HuH-7.5 (cell line): ENCODE measurements at regions not wholly inside any gene's neighbourhood (a gene's known extent, or its start where the extent isn't known, plus 50 kb on each side); places are given as distances from the start of the nearest gene placed in this dataset.

Source experiments
- DNase-seq: peaks from one replicate; pipeline ENCODE4 v3.0.0; 2011; ENCODE audit warnings: low spot score

DNA sequence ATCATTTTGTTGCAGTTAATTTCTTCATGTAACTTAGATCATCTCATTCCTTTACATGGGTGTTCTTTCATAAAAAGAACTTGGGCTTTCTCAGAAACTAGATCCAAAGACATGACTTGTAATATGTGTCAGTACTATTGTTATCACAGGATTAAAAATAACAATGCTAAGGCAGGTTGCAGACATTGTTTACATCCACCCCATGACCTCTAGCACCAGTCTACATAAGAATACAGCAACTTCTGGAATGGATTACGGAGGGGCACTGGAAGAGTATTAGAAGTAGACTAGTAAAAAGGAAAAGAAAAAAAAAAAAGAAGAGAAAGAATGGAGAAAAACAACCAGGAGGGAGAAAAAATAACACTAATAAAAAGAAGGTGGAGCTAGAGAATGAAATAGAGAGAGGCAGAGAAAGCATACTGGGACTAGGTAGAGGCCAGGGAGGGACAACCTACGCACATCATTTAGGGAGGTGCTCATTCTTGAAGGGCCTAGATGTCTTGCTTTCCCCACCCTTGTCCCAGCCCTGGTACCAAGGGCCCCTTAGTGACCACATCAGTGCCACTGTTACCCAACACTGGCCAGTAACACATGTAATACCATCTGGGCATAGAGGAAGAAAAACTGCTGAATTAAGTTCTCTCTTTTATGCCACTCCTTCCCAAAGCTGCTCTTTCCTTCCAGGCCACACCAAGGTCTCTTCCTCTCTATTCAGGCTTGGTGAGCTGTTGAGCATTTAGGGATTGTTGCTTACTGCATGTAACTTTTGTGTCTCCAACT, 70.6 kb upstream of the KLF7 start:
- DNase-seq = no peak

DNA sequence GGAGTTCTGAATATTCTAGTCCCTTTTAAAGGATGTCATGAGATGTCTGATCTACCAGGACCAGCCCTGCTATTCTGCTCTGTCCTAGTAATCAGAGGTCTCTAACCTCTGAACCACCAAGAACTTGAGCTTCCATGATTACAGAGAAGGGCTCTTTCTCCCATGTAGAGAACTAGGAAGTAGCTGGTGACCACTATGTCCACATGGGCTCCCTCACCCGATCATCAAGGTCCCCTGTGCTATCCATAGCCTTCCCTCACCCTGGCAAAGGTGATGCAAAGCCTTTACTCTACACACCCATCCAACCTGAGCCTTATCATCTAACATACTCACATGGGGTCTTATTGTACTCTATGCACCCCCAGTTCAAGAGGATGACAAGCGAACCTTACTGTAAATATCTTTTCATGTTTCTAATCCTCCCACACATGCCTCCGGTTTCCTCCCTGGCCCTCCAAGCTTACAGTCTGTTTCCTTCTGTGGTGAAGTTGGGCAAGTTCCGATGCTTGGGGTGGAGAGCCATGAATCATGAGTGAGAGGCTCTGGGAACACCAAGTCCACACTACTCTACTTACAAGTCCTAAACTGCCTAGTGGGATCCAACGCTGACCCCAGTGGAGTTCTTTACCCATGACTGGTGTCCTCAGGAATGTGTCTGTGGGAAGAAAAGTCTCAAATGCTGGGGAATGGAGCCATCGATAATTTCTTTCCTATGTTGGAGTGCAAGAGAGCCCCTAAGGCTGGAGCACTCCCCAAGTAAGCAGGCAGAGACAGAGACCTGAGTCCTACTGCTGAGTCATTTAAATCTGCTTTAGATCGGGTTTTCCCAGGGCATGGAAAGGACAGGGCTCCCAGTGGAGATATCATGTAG, 73.3 kb upstream of the KLF7 start:
- no peak for DNase-seq

DNA sequence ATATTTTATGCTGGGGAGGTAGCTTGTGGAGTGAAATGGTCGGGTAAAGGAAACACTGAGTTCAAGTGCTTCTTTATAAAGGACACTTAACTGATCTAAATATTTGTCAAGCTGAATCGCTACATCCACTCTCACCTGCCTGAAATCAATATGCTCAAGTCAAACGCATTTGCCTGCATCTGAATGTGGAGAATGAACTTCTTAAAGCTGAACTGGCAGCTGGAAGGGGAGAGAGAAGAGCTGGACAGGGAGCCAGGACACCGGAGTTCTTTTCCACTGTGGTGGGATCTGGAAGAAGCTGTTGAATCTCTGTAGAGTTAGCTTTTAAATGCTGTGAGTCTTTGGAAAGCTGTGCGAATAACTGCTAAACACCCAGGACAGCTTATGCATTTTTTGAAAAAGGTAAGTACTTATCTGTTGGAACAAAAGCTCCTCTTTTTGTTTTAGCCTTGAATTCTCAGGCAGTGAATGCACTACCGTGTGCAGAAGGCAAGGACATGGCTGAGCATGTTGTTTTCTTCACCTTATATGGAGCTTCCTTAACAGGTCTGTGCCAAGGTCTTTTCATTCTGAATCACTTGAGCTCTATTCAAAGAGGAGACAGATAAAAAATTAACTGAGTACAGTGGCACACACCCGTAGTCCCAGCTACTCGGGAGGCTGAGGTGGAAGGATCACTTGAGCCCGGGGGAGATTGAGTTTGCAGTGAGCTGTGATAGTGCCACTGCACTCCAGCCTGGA, 74.2 kb upstream of the KLF7 start:
- no peak for DNase-seq

DNA sequence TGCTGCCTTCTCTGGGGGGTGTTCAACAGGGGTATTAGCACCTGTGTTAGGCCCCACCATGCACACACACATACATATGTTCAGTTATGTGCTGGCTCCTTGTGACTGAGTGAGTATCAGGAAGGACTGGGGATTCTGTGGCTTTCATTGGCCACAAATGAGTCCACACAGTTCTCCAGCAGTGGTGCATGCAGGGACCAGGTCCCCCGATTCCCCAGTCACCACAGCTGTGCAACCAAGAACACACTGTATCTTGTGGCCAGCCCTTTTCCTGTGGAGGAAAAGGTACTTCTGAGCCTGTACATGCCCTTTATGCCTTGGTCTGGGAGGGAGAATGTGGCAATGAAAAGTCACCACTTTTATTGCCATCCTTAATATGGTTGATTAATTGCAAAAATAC, 74.9 kb upstream of the KLF7 start:
- no peak for DNase-seq

DNA sequence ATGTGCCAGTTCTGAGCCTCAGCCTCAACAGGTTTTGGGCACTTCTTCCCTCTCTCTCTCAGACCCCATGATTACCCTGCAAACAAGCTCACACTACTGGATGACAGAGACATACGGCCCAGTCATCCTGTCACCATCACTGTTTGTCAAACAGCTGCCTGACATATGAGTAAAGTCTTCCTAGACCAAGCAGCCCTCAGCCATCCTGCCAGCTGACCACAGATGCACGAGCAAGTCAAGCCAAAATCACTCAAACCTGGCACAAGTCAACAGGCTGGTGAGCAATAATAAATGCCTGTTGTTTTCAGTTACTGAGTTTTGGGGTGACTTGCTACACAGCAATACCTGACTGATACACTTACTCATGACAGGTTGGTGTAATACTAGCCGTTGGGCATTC, 75.5 kb upstream of the KLF7 start:
- no peak for DNase-seq

GRCh38 chr2:207243601-207244000, 77.9 kb upstream of the KLF7 start:
- no peak for DNase-seq

- DNase-seq = no peak
These were observed 79.5 kb upstream of the KLF7 start for GRCh38 chr2:207244971-207245925.

DNA sequence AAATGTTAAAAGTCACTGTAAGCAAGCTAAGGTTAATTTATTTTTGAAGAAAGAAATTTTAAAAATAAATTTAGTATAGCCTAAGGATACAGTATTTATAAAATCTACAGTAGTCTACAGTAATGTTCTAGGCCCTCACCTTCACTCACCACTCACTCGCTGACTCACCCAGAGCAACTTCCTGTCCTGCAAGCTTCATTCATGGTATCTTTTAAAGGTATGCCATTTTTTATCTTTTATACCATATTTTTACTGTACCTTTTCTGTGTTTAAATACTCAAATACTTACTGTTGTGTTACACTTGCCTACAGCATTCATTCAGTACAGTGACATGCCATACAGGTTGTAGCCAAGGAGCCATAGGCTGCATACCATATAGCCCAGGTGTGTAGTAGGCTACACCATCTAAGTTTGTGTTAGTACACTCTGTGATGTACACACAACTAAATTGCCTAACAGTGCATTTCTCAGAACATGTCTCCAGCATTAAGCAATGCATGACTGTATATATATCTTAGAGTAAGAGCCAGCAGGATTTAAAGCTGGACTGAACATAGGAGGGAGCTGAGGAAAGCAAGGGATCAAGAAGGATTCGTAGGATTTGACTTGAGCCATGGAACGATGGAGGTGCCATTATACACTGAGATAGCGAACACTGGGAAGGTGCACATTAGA, 83.1 kb upstream of the KLF7 start:
- no peak for DNase-seq

DNA sequence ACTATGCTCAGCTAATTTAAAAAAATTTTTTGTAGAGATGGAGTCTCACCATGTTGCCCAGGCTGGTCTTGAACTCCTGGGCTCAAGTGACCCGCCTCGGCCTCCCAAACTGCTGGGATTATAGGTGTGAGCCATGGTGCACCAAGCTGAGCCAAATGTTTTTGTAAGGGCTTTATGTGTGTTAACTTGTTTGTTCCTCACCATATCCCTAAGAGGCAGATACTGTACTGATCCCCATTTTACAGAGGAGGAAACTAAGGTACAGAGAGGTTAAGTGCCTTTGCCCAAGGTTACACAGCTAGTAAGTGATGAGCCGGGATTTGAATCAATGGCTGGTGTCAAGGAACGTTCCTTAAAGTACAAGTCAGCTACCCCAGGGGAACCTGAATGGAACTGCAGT, 85.3 kb upstream of the KLF7 start:
- DNase-seq = no peak

DNA sequence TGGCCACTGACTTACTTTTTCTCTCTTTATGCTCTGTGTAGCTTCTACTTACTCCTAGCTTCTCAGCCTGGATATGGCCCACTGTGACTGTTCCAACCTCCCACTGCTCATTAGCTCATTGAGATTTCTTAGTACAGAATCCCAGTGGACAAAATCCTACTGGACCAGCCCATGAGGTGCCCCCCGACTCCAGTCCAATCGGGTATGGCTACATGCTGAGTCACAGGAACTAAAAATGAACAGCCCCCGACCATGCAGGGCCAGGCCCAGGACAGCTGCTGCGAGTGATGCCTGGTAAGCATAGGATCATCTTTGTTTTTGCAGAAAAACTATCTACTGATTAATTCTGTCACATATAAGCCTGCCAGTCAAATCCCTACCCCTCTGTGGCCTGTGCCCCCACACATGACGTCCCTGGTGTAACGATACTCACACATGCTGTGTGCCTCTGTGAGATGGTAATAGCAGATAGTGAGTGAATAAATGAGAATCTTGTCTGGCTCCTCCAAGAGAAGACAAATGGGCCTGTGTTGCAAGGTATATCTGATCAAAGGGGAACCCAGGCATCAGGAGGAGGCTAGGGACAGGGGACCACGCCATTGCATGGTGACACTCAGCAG, 85.9 kb upstream of the KLF7 start:
- DNase-seq = no peak

DNA sequence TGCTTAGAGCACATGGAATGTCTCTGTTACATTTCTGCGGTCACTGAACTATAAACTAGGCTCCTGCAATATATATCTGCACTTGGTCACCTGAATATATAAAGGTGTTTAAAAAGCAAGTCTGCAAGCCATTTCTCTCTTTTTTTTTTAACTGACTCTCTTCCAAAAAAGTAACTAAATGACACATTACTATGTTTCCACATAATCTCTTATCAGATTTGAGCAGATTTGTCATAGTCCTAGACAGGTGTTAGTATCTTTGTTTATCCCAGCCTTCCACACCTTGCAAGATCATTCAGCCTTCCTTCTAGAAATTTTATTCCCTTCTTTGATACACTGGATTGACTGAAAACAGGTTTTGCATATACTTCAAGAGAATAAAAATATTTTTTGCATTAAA, 86.7 kb upstream of the KLF7 start:
- DNase-seq = no peak

GRCh38 chr2:207252979-207253645, 87.4 kb upstream of the KLF7 start:
- DNase-seq = no peak

DNA sequence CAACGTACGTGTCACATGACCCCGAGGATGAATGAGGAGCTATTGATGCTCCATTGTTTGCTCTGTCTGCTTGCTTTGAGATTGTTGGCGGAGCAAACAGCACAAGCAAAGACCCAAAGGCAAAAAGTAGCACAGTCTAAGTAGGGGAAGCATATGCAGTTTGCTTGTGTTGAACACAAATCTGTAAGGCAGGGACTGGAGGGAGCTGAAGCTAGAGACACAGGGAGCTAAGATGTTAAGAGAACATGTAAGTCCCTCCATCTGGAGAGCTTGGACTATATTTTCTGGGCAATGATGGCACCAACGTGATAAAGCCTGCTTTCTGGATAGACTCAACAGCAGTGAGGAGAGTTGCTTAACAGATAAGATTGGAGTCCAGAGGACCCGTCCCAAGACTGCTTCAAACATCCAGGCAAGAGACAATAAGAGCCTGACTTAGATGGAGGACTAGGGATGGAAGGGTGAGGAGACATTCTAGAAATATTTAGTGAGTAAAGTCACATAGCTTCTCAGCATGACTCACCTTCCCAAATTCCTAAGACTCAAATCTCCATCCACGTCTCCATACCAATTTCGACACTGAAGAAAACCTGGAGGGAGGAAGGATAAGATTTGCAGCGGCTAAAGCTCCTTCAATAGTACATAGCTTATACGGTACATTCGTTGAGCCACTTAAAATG, 88.1 kb upstream of the KLF7 start:
- no peak for DNase-seq

GRCh38 chr2:207254591-207255464, 89.1 kb upstream of the KLF7 start:
- no peak for DNase-seq

GRCh38 chr2:207255565-207256470, 90.1 kb upstream of the KLF7 start:
- DNase-seq = no peak

DNA sequence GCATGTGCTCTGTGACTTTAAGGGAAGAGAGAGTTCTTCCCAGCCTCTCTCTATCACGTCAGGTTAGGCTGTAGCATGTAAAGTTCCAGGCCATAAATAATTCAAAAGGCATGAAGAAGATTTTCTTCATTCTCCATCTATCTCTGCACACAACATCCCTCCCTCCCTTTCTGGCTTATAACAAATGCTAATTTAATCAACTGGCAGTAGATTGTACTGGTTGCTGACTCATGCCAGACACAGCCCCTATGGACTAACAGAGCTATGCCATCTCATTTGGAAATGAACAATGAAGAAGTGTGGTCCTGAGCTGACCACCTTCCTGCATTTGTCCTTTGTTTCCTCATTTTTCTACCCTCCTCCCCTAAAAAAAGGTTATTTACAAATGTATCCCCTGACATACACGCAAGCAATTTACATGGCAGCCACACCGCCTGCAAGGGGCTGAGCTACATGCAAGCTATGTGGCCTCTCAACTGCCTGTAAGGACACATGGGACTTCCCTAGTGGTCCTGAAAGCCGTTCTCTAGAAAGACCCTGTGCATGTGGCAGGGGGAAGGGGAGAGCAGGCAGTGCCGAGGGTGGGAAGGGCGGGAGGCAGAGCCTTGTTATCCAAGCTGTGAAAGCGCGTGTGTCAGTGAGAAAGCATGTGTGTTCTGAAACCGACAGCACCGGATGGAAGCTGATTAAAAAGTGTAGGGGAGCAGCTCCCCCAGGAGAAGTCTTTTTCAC, 90.9 kb upstream of the KLF7 start:
- no peak for DNase-seq
